Esophagus muscularis mucosa (tissue), 4 donors: ENCODE measurements at regions not wholly inside any gene's neighbourhood (a gene's known extent, or its start where the extent isn't known, plus 50 kb on each side); places are given as distances from the start of the nearest gene placed in this dataset.

Experiments used
- DNase-seq: peaks from one replicate; pipeline ENCODE4 v3.0.0-alpha.2; 2017; ENCODE audit errors: extremely low spot score
- H3K27ac ChIP-seq, 4 donors: fragments of 200-600 bp; sonication (generic); replicated peaks in 1 of 4; 1 replicate in 3 of 4; 2 replicates in 1 of 4; pipeline ENCODE4 v1.5.1; 2016 to 2019; ENCODE audit warnings: mild to moderate bottlenecking in 1 of 4
- H3K27me3 ChIP-seq, 4 donors: fragments of 200-600 bp; sonication (generic); one replicate each; pipeline versions ENCODE4 v1.5.1 to v1.6.0; 2016 to 2019
- H3K36me3 ChIP-seq, 4 donors: fragments of 200-600 bp; sonication (generic); one replicate each; pipeline ENCODE4 v1.5.1; 2016 to 2019
- H3K4me1 ChIP-seq, 4 donors: fragments of 200-600 bp; sonication (generic); one replicate each; pipeline ENCODE4 v1.5.1; 2016 to 2019
- H3K4me3 ChIP-seq, 4 donors: fragments of 200-600 bp; sonication (generic); 1 replicate in 2 of 4; 2 replicates in 2 of 4; pipeline ENCODE4 v1.5.1; 2016 to 2019; ENCODE audit warnings: mild to moderate bottlenecking in 4 of 4, moderate library complexity in 1 of 4
- H3K9me3 ChIP-seq, 4 donors: fragments of 200-600 bp; sonication (generic); 1 replicate in 3 of 4; 2 replicates in 1 of 4; pipeline ENCODE4 v1.5.1; 2016 to 2019
- EP300 ChIP-seq: sonication (generic); formaldehyde crosslinking; IDR thresholded peaks from one replicate; pipeline ENCODE4 v1.6.1; 2017; ENCODE audit warnings: antibody characterized with exemption
- POLR2A ChIP-seq: fragments of 450-650 bp; IDR thresholded peaks from one replicate; pipeline ENCODE4 v1.6.1; 2017; ENCODE audit warnings: antibody characterized with exemption, moderate library complexity, mild to moderate bottlenecking, low read depth
- POLR2AphosphoS5 ChIP-seq, 2 donors: sonication (generic); formaldehyde crosslinking; IDR thresholded peaks; one replicate each; pipeline ENCODE4 v1.6.1; 2017; ENCODE audit warnings: antibody characterized with exemption in 2 of 2
- WGBS: methylation state at CpG from one replicate; pipeline ENCODE4 v1.1.5; 2018; 5-methylcytosine and 5-hydroxymethylcytosine counted together
- intact Hi-C: fragments of 100-400 bp; cut with DNase I; formaldehyde crosslinking; loops from one replicate; pipeline ENCODE4 v1.15.1; 2023
- TF ChIP-seq, protein P1 (sequence below), 3 experiments: fragments of 200-600 bp in 2 of 3; fragments of 450-650 bp in 1 of 3; sonication (generic) in 2 of 3; IDR thresholded peaks; one replicate each; pipeline ENCODE4 v1.5.1; 2017 to 2019; ENCODE audit warnings: antibody characterized with exemption in 3 of 3, mild to moderate bottlenecking in 2 of 3, moderate library complexity in 1 of 3

DNA sequence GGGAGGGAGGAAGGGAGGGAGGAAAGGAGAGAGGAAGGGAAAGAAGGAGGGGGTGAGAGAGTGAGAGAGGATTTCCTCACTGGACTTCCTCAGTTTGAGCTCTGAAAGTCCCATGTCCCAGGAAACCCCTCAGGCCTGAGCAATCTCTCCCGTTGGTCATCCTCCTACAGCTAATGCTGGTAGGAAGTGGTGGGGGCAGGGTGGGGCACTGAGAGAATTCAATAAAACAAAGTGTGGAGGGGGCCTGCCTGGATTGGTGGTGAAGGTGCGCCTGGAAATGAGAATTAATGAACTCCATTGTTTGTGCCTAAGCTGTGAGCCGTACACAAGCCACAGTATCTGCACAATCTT, 195.0 kb downstream of the RGS3 start:
- Histone ChIP-seq H3K36me3 (no peaks in the 10 kb centered on the region), H3K27me3 (peaks cover 0 to 13% (median 0%) of the 10 kb centered on the region in 4 donors), H3K27ac (no peak overlapping the region), H3K9me3 (no peaks in the 10 kb centered on the region), H3K4me3 (no peak overlapping the region), H3K4me1 (peaks cover 28 to 35% (median 32%) of the 10 kb centered on the region in 4 donors)
- DNase-seq, result no peak
- intact Hi-C loops, result loop anchor here (5.0 kb wide), 2 partner anchors 256 to 386 kb away; partner anchors contain the start of gene ALAD
- TF ChIP-seq POLR2AphosphoS5 (IDR thresholded peaks at IDR 0.05), result no peak
- TF ChIP-seq, protein P1, sequence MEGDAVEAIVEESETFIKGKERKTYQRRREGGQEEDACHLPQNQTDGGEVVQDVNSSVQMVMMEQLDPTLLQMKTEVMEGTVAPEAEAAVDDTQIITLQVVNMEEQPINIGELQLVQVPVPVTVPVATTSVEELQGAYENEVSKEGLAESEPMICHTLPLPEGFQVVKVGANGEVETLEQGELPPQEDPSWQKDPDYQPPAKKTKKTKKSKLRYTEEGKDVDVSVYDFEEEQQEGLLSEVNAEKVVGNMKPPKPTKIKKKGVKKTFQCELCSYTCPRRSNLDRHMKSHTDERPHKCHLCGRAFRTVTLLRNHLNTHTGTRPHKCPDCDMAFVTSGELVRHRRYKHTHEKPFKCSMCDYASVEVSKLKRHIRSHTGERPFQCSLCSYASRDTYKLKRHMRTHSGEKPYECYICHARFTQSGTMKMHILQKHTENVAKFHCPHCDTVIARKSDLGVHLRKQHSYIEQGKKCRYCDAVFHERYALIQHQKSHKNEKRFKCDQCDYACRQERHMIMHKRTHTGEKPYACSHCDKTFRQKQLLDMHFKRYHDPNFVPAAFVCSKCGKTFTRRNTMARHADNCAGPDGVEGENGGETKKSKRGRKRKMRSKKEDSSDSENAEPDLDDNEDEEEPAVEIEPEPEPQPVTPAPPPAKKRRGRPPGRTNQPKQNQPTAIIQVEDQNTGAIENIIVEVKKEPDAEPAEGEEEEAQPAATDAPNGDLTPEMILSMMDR (IDR thresholded peaks at IDR 0.05), result no peak
- no peak for TF ChIP-seq EP300
- TF ChIP-seq POLR2A, result no peak
- 64% methylated on average over 3 of the region's 3 CpGs for WGBS

- no peaks in the 10 kb centered on the region for H3K9me3 ChIP-seq
- H3K36me3 ChIP-seq, result no peaks in the 10 kb centered on the region
- WGBS, result 70% methylated on average over 3 of the region's 3 CpGs
- no peak for DNase-seq
- intact Hi-C loops, result loop anchor here (5.0 kb wide), 2 partner anchors 257 to 387 kb away; partner anchors contain the start of gene ALAD
- H3K27me3 ChIP-seq, result peaks cover 0 to 13% (median 0%) of the 10 kb centered on the region in 4 donors
- H3K4me1 ChIP-seq, result peaks cover 26 to 34% (median 29%) of the 10 kb centered on the region in 4 donors
- H3K27ac ChIP-seq, result no peak overlapping the region
- H3K4me3 ChIP-seq, result no peak overlapping the region
- TF ChIP-seq POLR2AphosphoS5 (IDR thresholded peaks at IDR 0.05) (no peak), POLR2A (no peak), EP300 (no peak)
- TF ChIP-seq, protein P1 (IDR thresholded peaks at IDR 0.05), result no peak
Measured at GRCh38 chr9:113659039-113659438, 195.5 kb downstream of the RGS3 start.

DNA sequence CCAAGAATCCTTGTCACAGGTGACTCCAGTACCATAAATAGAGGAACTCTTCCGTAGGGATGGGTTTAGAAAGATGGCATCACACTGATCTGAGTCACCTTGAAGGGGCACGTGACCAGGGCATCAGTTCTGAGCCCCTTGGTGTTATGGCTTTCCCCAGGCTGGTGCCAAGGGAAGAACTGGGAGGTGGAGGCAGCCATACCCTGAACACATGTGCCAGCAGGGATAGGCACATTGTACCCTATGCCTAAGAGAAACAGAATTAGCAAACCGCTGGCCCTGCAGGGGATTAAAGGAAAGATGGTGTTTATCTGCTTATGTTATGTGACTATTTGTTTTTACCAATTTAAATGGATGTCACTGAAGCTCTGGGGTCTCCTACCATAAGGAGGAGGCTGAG, 196.2 kb downstream of the RGS3 start:
- 83% methylated on average over 3 of the region's 3 CpGs for WGBS
- H3K9me3 ChIP-seq, result no peaks in the 10 kb centered on the region
- intact Hi-C loops, result loop anchor here (5.0 kb wide), 2 partner anchors 257 to 387 kb away; partner anchors contain the start of gene ALAD
- no peak overlapping the region for H3K27ac ChIP-seq
- peaks cover 19 to 27% (median 22%) of the 10 kb centered on the region in 4 donors for H3K4me1 ChIP-seq
- no peaks in the 10 kb centered on the region for H3K36me3 ChIP-seq
- no peak for DNase-seq
- TF ChIP-seq, protein P1 (IDR thresholded peaks at IDR 0.05), result no peak
- no peak overlapping the region for H3K4me3 ChIP-seq
- H3K27me3 ChIP-seq, result peaks cover 0 to 13% (median 0%) of the 10 kb centered on the region in 4 donors

DNA sequence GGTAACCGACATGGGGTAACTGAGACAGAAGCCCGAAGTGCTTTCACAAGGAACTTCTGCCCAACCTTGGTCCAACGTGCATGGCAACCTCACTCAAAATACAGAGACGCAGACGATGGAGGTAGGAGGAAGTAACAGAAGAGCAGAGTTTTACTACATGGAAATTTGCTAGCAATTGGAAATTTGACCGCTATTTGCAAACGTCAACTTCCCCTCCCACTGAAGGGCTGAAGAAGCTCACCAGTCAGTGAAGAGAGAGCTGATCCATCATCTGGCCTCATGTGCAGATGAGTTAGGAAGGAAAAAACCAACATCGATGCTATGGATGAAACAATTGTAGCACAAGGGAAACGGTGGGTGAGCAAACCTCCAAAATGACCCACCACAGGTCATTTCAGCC, 196.7 kb downstream of the RGS3 start:
- Histone ChIP-seq H3K36me3 (no peaks in the 10 kb centered on the region), H3K9me3 (no peaks in the 10 kb centered on the region), H3K27ac (no peak overlapping the region), H3K4me1 (peaks cover 15 to 22% (median 17%) of the 10 kb centered on the region in 4 donors), H3K27me3 (peaks cover 0 to 13% (median 0%) of the 10 kb centered on the region in 4 donors), H3K4me3 (no peak overlapping the region)
- intact Hi-C loops, result no loop called here
- 73% methylated on average over 9 of the region's 9 CpGs for WGBS
- TF ChIP-seq POLR2AphosphoS5 (IDR thresholded peaks at IDR 0.05) (no peak), EP300 (no peak), POLR2A (no peak)
- TF ChIP-seq, protein P1 (IDR thresholded peaks at IDR 0.05), result no peak
- DNase-seq, result no peak

- DNase-seq, result no peak
- H3K4me3 ChIP-seq, result no peak overlapping the region
Measured at GRCh38 chr9:113661074-113661473, 197.5 kb downstream of the RGS3 start.

More at GRCh38 chr9:113661074-113661473, 197.5 kb downstream of the RGS3 start:
- peaks cover 0 to 13% (median 0%) of the 10 kb centered on the region in 4 donors for H3K27me3 ChIP-seq
- H3K9me3 ChIP-seq, result no peaks in the 10 kb centered on the region
- no peak overlapping the region for H3K27ac ChIP-seq
- intact Hi-C loops, result no loop called here
- H3K4me1 ChIP-seq, result peaks cover 8 to 15% (median 12%) of the 10 kb centered on the region in 4 donors
- TF ChIP-seq EP300 (no peak), POLR2AphosphoS5 (IDR thresholded peaks at IDR 0.05) (no peak), POLR2A (no peak)
- TF ChIP-seq, protein P1 (IDR thresholded peaks at IDR 0.05), result no peak
- WGBS, result 84% methylated on average over 7 of the region's 7 CpGs
- H3K36me3 ChIP-seq, result no peaks in the 10 kb centered on the region
